ENCODE measurements at regions not wholly inside any gene's neighbourhood (a gene's known extent, or its start where the extent isn't known, plus 50 kb on each side); places are given as distances from the start of the nearest gene placed in this dataset.

DNA sequence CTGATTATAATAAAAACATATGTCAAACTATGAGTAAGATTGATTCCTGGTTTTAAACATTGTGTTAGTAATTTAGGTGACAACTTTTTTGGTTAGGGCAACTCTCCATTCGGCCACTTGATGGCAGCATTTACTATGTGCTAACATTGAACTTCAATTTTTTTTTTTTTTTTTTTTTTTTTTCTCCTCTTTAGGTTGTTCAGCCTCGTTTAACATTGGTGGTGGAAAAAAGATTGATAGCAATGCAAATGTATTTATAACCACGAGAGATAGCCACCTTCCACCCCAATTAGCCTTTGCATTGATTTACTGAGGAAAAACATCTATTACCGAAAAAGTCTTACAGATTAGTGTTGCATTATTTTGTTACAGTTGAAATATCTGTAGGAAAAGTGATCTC, 159.1 kb downstream of the CSNK1G3 start:
- Histone ChIP-seq H3K27ac (no peak overlapping the region), H3K4me3 (no peak overlapping the region), H3K9me3 (peaks cover 0 to 4% (median 0%) of the 10 kb centered on the region in 12 donors), H3K4me1 (peaks cover 0 to 26% (median 11%) of the 10 kb centered on the region in 12 donors), H3K36me3 (no peaks in the 10 kb centered on the region), H3K27me3 (no peaks in the 10 kb centered on the region)
- 16 to 20% (median 17%) methylated on average over 4 of the region's 4 CpGs for WGBS, 4 donors
- TF ChIP-seq, protein P1, sequence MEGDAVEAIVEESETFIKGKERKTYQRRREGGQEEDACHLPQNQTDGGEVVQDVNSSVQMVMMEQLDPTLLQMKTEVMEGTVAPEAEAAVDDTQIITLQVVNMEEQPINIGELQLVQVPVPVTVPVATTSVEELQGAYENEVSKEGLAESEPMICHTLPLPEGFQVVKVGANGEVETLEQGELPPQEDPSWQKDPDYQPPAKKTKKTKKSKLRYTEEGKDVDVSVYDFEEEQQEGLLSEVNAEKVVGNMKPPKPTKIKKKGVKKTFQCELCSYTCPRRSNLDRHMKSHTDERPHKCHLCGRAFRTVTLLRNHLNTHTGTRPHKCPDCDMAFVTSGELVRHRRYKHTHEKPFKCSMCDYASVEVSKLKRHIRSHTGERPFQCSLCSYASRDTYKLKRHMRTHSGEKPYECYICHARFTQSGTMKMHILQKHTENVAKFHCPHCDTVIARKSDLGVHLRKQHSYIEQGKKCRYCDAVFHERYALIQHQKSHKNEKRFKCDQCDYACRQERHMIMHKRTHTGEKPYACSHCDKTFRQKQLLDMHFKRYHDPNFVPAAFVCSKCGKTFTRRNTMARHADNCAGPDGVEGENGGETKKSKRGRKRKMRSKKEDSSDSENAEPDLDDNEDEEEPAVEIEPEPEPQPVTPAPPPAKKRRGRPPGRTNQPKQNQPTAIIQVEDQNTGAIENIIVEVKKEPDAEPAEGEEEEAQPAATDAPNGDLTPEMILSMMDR (IDR thresholded peaks at IDR 0.05): peak; percentile 73 to 93 (median 83)
- TF ChIP-seq POLR2A (IDR thresholded peaks at IDR 0.05): no peak
- DNase-seq: peak in 4 of 5 donors; percentile 28 to 37 (median 31)
- intact Hi-C loops (cut with DNase I): loop anchor here in 5 of 10 donors (5.0 to 10.0 kb wide), 6 partner anchors 141 to 1236 kb away; partner anchors contain the start of gene ZNF608 (in 1 of the 5)
- peak in 1 of 4 donors; percentile 25 for ATAC-seq
